SKM-1 treated with dmso at 0.1 percent for 144 hours (cell line): ENCODE measurements at regions not wholly inside any gene's neighbourhood (a gene's known extent, or its start where the extent isn't known, plus 50 kb on each side); places are given as distances from the start of the nearest gene placed in this dataset.

ENCODE experiments used
- DNase-seq: peaks from one replicate; lab custom pipeline; 2025; ENCODE audit not compliant: unreplicated experiment; lab: John Stamatoyannopoulos, UW

GRCh38 chr5:8945972-8946371 lies 599.9 kb downstream of the SEMA5A start:
- no peak for DNase-seq

- DNase-seq = no peak
Measured at GRCh38 chr5:8949908-8950307, 596.0 kb downstream of the SEMA5A start.

GRCh38 chr5:8952147-8952546 lies 593.7 kb downstream of the SEMA5A start:
- no peak for DNase-seq

GRCh38 chr5:8953016-8953415 lies 592.9 kb downstream of the SEMA5A start:
- DNase-seq = no peak

- DNase-seq = no peak
Measured at GRCh38 chr5:8953911-8954438, 591.9 kb downstream of the SEMA5A start.

GRCh38 chr5:8954801-8955200 lies 591.1 kb downstream of the SEMA5A start:
- no peak for DNase-seq

- no peak for DNase-seq
Measured at GRCh38 chr5:8956659-8957058, 589.2 kb downstream of the SEMA5A start.

GRCh38 chr5:8958602-8959001 lies 587.3 kb downstream of the SEMA5A start:
- DNase-seq = no peak

- no peak for DNase-seq
Measured at GRCh38 chr5:8961219-8961618, 584.7 kb downstream of the SEMA5A start.

- DNase-seq = no peak
Measured at GRCh38 chr5:8961956-8962355, 583.9 kb downstream of the SEMA5A start.

GRCh38 chr5:8981016-8981415 lies 564.9 kb downstream of the SEMA5A start:
- DNase-seq = no peak

GRCh38 chr5:8981496-8981895 lies 564.4 kb downstream of the SEMA5A start:
- DNase-seq = no peak

GRCh38 chr5:8984386-8984785 lies 561.5 kb downstream of the SEMA5A start:
- no peak for DNase-seq
